ENCODE measurements at regions not wholly inside any gene's neighbourhood (a gene's known extent, or its start where the extent isn't known, plus 50 kb on each side); places are given as distances from the start of the nearest gene placed in this dataset.

DNA sequence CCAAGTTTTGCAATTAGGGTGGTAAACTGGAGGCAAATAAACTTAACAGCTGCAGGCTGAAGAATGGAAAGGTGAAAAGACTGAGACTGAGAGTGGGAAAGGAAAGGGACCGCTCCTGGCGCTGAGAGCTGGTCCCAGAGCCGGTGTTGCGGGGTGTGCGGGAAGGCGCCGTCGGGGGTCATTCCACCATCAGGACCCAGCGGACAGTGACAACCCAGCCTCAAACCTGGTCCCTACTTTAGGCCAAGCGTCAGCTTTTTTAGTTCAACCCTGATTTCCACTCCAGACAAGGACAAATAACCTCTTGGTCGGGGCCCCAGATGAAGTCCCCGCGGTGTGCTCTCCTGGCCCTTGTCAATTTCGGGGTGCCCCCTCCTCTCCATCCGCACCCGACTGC, 145.8 kb upstream of the ETS2 start:
- H2BK12ac ChIP-seq (ENCODE audit: low read length in 2 of 2) = no peak overlapping the region
- H3K14ac ChIP-seq (ENCODE audit: low read length in 2 of 2) = no peak overlapping the region
- H3K9me3 ChIP-seq (ENCODE audit: control insufficient read depth, low read length) = no peaks in the 10 kb centered on the region
- H4K91ac ChIP-seq (ENCODE audit: low read length) = no peak overlapping the region
- no peak overlapping the region for H3K9ac ChIP-seq (ENCODE audit: low read length)
- H2AFZ ChIP-seq (ENCODE audit: low read depth, low read length) = no peak overlapping the region
- DNase-seq = no peak
- no peak overlapping the region for H3K27ac ChIP-seq (ENCODE audit: low read length, poor library complexity, severe bottlenecking)
- H2AK5ac ChIP-seq (ENCODE audit: low read length, severe bottlenecking) = no peak overlapping the region
- 56% methylated on average over 13 of the region's 16 CpGs for WGBS
- no peak overlapping the region for H3K23ac ChIP-seq (ENCODE audit: low read length in 2 of 2)
- H3K4me2 ChIP-seq (ENCODE audit: low read length, poor library complexity, severe bottlenecking) = no peak overlapping the region
- no peak overlapping the region for H3K18ac ChIP-seq (ENCODE audit: low read depth in 1 of 2, low read length in 2 of 2)
- no peak overlapping the region for H2BK120ac ChIP-seq (ENCODE audit: low read depth, low read length)
- H3K27me3 ChIP-seq (ENCODE audit: control insufficient read depth in 1 of 2, insufficient read depth in 1 of 2, low read length in 2 of 2) = peaks cover 41 to 49% of the 10 kb centered on the region in 2 experiments
- no peak overlapping the region for H2BK5ac ChIP-seq (ENCODE audit: low read depth, low read length, poor library complexity, severe bottlenecking)
- no peak overlapping the region for H2BK15ac ChIP-seq (ENCODE audit: low read depth, poor library complexity, severe bottlenecking)
- no peak overlapping the region for H4K8ac ChIP-seq (ENCODE audit: low read length)
- no peaks in the 10 kb centered on the region for H3K79me1 ChIP-seq (replicated peaks; ENCODE audit: low read length, poor library complexity, severe bottlenecking)
- peaks cover 0 to 5% of the 10 kb centered on the region in 2 experiments for H3K36me3 ChIP-seq (ENCODE audit: control insufficient read depth in 1 of 2, insufficient read depth in 2 of 2, low read depth in 1 of 2, low read length in 2 of 2)
- peaks cover 16% of the 10 kb centered on the region for H3K4me1 ChIP-seq (ENCODE audit: control insufficient read depth, insufficient read depth, low read depth, low read length)
- H3K4ac ChIP-seq (ENCODE audit: low read depth in 1 of 2, low read length in 2 of 2) = no peak overlapping the region
- H3K4me3 ChIP-seq (ENCODE audit: insufficient read depth in 1 of 2, low read depth in 1 of 2, low read length in 2 of 2) = peak overlapping the region; percentile 69 to 80

DNA sequence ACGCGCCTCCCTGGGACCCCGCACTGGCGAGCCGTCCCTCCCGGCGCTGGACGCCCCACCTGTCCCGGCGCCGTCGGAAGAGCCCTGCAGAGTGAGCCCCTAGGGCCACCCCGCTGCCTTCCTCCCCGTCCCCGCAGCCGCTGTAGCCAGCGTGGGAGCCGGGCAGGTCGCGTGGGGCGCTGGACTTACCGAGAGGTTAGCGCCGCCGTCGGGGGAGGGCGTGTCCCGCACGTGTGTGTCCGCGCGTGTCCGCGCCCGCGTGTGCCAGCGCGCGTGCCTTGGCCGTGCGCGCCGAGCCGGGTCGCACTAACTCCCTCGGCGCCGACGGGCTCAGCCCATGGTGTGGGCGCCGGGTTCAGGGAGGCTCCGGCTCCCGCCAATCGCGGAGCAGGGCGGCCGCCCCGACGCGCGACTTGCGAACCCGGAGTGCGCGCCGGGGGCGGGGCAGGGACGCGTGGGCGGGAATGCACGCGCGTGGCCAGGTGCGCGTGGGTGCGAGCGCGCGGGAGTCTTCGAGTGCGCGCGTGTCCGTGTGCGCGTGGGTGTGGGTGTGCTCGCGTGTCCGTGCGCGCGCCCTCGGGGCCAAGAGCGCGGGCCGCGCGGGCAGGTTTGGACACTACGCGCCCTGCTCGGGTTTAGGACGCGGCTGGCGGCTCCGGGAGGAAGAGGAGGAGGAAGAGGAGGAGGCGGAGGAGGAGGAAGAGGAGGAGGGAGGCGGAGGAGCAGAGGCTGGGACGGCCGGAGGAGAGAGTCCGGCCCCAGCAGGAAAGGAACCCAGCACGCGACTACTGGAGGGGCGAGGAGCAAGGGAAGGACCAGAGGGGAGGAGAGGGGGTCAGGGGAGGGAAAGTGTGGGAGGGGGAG, 145.2 kb upstream of the ETS2 start:
- DNase-seq = no peak
- peaks cover 16% of the 10 kb centered on the region for H3K4me1 ChIP-seq (ENCODE audit: control insufficient read depth, insufficient read depth, low read depth, low read length)
- H3K14ac ChIP-seq (ENCODE audit: low read length in 2 of 2) = peak overlapping the region in 1 of 2 experiments; percentile 88
- H2BK5ac ChIP-seq (ENCODE audit: low read depth, low read length, poor library complexity, severe bottlenecking) = no peak overlapping the region
- H2AFZ ChIP-seq (ENCODE audit: low read depth, low read length) = peak overlapping the region; percentile 63
- H3K27me3 ChIP-seq (ENCODE audit: control insufficient read depth in 1 of 2, insufficient read depth in 1 of 2, low read length in 2 of 2) = peaks cover 35 to 45% of the 10 kb centered on the region in 2 experiments
- H3K79me1 ChIP-seq (replicated peaks; ENCODE audit: low read length, poor library complexity, severe bottlenecking) = no peaks in the 10 kb centered on the region
- peak overlapping the region in 1 of 2 experiments; percentile 94 for H3K23ac ChIP-seq (ENCODE audit: low read length in 2 of 2)
- peaks cover 0 to 5% of the 10 kb centered on the region in 2 experiments for H3K36me3 ChIP-seq (ENCODE audit: control insufficient read depth in 1 of 2, insufficient read depth in 2 of 2, low read depth in 1 of 2, low read length in 2 of 2)
- peak overlapping the region; percentile 66 for H3K9ac ChIP-seq (ENCODE audit: low read length)
- peak overlapping the region in 1 of 2 experiments; percentile 34 for H3K18ac ChIP-seq (ENCODE audit: low read depth in 1 of 2, low read length in 2 of 2)
- no peak overlapping the region for H2BK15ac ChIP-seq (ENCODE audit: low read depth, poor library complexity, severe bottlenecking)
- no peak overlapping the region for H4K8ac ChIP-seq (ENCODE audit: low read length)
- peak overlapping the region in 1 of 2 experiments; percentile 21 for H2BK12ac ChIP-seq (ENCODE audit: low read length in 2 of 2)
- WGBS = 4% methylated on average over 107 of the region's 113 CpGs
- H2BK120ac ChIP-seq (ENCODE audit: low read depth, low read length) = peak overlapping the region; percentile 11
- H3K27ac ChIP-seq (ENCODE audit: low read length, poor library complexity, severe bottlenecking) = no peak overlapping the region
- H3K4ac ChIP-seq (ENCODE audit: low read depth in 1 of 2, low read length in 2 of 2) = no peak overlapping the region
- peak overlapping the region; percentile 89 for H3K4me2 ChIP-seq (ENCODE audit: low read length, poor library complexity, severe bottlenecking)
- no peak overlapping the region for H2AK5ac ChIP-seq (ENCODE audit: low read length, severe bottlenecking)
- peak overlapping the region; percentile 69 to 80 for H3K4me3 ChIP-seq (ENCODE audit: insufficient read depth in 1 of 2, low read depth in 1 of 2, low read length in 2 of 2)
- H3K9me3 ChIP-seq (ENCODE audit: control insufficient read depth, low read length) = no peaks in the 10 kb centered on the region
- H4K91ac ChIP-seq (ENCODE audit: low read length) = peak overlapping the region; percentile 9

DNA sequence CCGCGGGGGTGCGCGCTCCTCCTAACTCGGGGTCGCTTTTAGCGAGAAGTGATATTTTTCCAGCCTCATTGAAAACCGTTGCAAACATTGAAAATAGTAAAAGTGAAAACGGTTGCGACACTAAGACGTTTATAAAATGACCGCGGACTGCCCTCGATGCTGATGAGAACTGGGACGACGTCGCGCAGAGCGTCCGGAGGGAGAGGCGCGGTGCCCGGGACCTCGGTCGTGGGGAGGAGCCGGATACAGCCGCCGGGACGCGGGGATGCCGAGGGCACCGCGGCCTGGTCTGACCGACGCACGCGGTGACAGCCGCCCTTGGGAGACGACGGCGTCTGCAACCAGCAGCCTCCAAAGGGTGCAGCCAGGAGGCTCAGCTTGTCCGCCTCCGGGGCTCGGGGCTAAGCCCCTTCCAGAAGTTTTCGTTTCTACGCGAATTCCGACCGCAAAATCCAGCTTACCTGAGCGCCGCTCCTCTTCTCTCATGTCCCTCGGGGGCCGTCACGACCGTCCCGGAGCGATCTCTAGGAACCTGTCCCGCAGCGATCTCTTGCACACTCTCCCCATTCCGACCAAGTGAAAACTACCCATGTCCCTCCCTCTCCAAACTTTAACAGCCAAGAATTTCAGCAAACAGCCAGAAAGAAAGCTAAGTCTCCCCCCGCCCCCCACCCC, 144.4 kb upstream of the ETS2 start:
- H3K23ac ChIP-seq (ENCODE audit: low read length in 2 of 2) = peak overlapping the region in 1 of 2 experiments; percentile 72
- peak overlapping the region; percentile 62 for H3K27ac ChIP-seq (ENCODE audit: low read length, poor library complexity, severe bottlenecking)
- H3K18ac ChIP-seq (ENCODE audit: low read depth in 1 of 2, low read length in 2 of 2) = peak overlapping the region; percentile 72 to 81
- H3K79me1 ChIP-seq (replicated peaks; ENCODE audit: low read length, poor library complexity, severe bottlenecking) = no peaks in the 10 kb centered on the region
- H3K4me3 ChIP-seq (ENCODE audit: insufficient read depth in 1 of 2, low read depth in 1 of 2, low read length in 2 of 2) = peak overlapping the region; percentile 69 to 80
- peak overlapping the region; percentile 63 for H2AFZ ChIP-seq (ENCODE audit: low read depth, low read length)
- H2BK120ac ChIP-seq (ENCODE audit: low read depth, low read length) = peak overlapping the region; percentile 11
- H3K36me3 ChIP-seq (ENCODE audit: control insufficient read depth in 1 of 2, insufficient read depth in 2 of 2, low read depth in 1 of 2, low read length in 2 of 2) = peaks cover 0 to 5% of the 10 kb centered on the region in 2 experiments
- peak overlapping the region in 1 of 2 experiments; percentile 20 for H3K14ac ChIP-seq (ENCODE audit: low read length in 2 of 2)
- H3K4me2 ChIP-seq (ENCODE audit: low read length, poor library complexity, severe bottlenecking) = peak overlapping the region; percentile 89
- H2BK12ac ChIP-seq (ENCODE audit: low read length in 2 of 2) = peak overlapping the region; percentile 41 to 83
- H3K9me3 ChIP-seq (ENCODE audit: control insufficient read depth, low read length) = no peaks in the 10 kb centered on the region
- H2BK5ac ChIP-seq (ENCODE audit: low read depth, low read length, poor library complexity, severe bottlenecking) = no peak overlapping the region
- H3K9ac ChIP-seq (ENCODE audit: low read length) = peak overlapping the region; percentile 66
- H3K27me3 ChIP-seq (ENCODE audit: control insufficient read depth in 1 of 2, insufficient read depth in 1 of 2, low read length in 2 of 2) = peaks cover 27 to 40% of the 10 kb centered on the region in 2 experiments
- H4K91ac ChIP-seq (ENCODE audit: low read length) = no peak overlapping the region
- DNase-seq = peak; percentile 62
- no peak overlapping the region for H3K4ac ChIP-seq (ENCODE audit: low read depth in 1 of 2, low read length in 2 of 2)
- H3K4me1 ChIP-seq (ENCODE audit: control insufficient read depth, insufficient read depth, low read depth, low read length) = peaks cover 16% of the 10 kb centered on the region
- WGBS = 1% methylated on average over 57 of the region's 61 CpGs
- no peak overlapping the region for H2AK5ac ChIP-seq (ENCODE audit: low read length, severe bottlenecking)
- H4K8ac ChIP-seq (ENCODE audit: low read length) = no peak overlapping the region
- no peak overlapping the region for H2BK15ac ChIP-seq (ENCODE audit: low read depth, poor library complexity, severe bottlenecking)

Data from mesenchymal stem cell (in vitro differentiated cells and primary cell).